ENCODE measurements at regions not wholly inside any gene's neighbourhood (a gene's known extent, or its start where the extent isn't known, plus 50 kb on each side); places are given as distances from the start of the nearest gene placed in this dataset.

GRCh38 chr5:57601996-57602395 lies 119.4 kb upstream of the ACTBL2 start:
- Mint-ChIP-seq H3K4me3 (ENCODE audit: low read depth, unreplicated experiment) (no peak overlapping the region), H3K36me3 (ENCODE audit: insufficient read depth, unreplicated experiment) (no peaks in the 10 kb centered on the region), H3K4me1 (ENCODE audit: low read depth, unreplicated experiment) (peaks cover 9% of the 10 kb centered on the region), H3K27me3 (ENCODE audit: unreplicated experiment) (no peaks in the 10 kb centered on the region), H3K27ac (ENCODE audit: unreplicated experiment) (no peak overlapping the region), H3K9me3 (ENCODE audit: low read depth, unreplicated experiment) (no peaks in the 10 kb centered on the region)
- no peak for TF ChIP-seq CTCF (IDR thresholded peaks at IDR 0.05; ENCODE audit: unreplicated experiment)
- BruUV-seq (replicated peaks): no TSS peak
- CTCF ChIA-PET: interaction anchor here (0.7 kb wide), 1 partner anchor 1006 kb away, joined by 3 read pairs; no protein-coding TSS in a partner anchor
- intact Hi-C loops (cut with micrococcal nuclease; ENCODE audit: unreplicated experiment): no loop called here
- DNase-seq: no peak

GRCh38 chr5:57600321-57600720 lies 117.7 kb upstream of the ACTBL2 start:
- TF ChIP-seq CTCF (IDR thresholded peaks at IDR 0.05; ENCODE audit: unreplicated experiment): no peak
- Mint-ChIP-seq H3K27me3 (ENCODE audit: unreplicated experiment) (no peaks in the 10 kb centered on the region), H3K4me1 (ENCODE audit: low read depth, unreplicated experiment) (peaks cover 9% of the 10 kb centered on the region), H3K9me3 (ENCODE audit: low read depth, unreplicated experiment) (no peaks in the 10 kb centered on the region), H3K4me3 (ENCODE audit: low read depth, unreplicated experiment) (no peak overlapping the region), H3K27ac (ENCODE audit: unreplicated experiment) (no peak overlapping the region), H3K36me3 (ENCODE audit: insufficient read depth, unreplicated experiment) (no peaks in the 10 kb centered on the region)
- CTCF ChIA-PET: no interaction called here
- no peak for DNase-seq
- BruUV-seq (replicated peaks): no TSS peak
- intact Hi-C loops (cut with micrococcal nuclease; ENCODE audit: unreplicated experiment): no loop called here

GRCh38 chr5:57598756-57599155 lies 116.1 kb upstream of the ACTBL2 start:
- Mint-ChIP-seq H3K27me3 (ENCODE audit: unreplicated experiment) (no peaks in the 10 kb centered on the region), H3K9me3 (ENCODE audit: low read depth, unreplicated experiment) (no peaks in the 10 kb centered on the region), H3K4me1 (ENCODE audit: low read depth, unreplicated experiment) (peaks cover 9% of the 10 kb centered on the region), H3K4me3 (ENCODE audit: low read depth, unreplicated experiment) (no peak overlapping the region), H3K36me3 (ENCODE audit: insufficient read depth, unreplicated experiment) (no peaks in the 10 kb centered on the region), H3K27ac (ENCODE audit: unreplicated experiment) (peak overlapping the region; percentile 0)
- BruUV-seq (replicated peaks): no TSS peak
- CTCF ChIA-PET: no interaction called here
- no peak for TF ChIP-seq CTCF (IDR thresholded peaks at IDR 0.05; ENCODE audit: unreplicated experiment)
- intact Hi-C loops (cut with micrococcal nuclease; ENCODE audit: unreplicated experiment): no loop called here
- peak; percentile 4 for DNase-seq

- no peak for DNase-seq
- CTCF ChIA-PET: no interaction called here
- no TSS peak for BruUV-seq (replicated peaks)
- H3K27me3 Mint-ChIP-seq (ENCODE audit: unreplicated experiment): no peaks in the 10 kb centered on the region
- no peak overlapping the region for H3K4me3 Mint-ChIP-seq (ENCODE audit: low read depth, unreplicated experiment)
- H3K36me3 Mint-ChIP-seq (ENCODE audit: insufficient read depth, unreplicated experiment): no peaks in the 10 kb centered on the region
- intact Hi-C loops (cut with micrococcal nuclease; ENCODE audit: unreplicated experiment): no loop called here
- H3K27ac Mint-ChIP-seq (ENCODE audit: unreplicated experiment): no peak overlapping the region
- peaks cover 9% of the 10 kb centered on the region for H3K4me1 Mint-ChIP-seq (ENCODE audit: low read depth, unreplicated experiment)
- no peak for TF ChIP-seq CTCF (IDR thresholded peaks at IDR 0.05; ENCODE audit: unreplicated experiment)
- no peaks in the 10 kb centered on the region for H3K9me3 Mint-ChIP-seq (ENCODE audit: low read depth, unreplicated experiment)
These were observed 115.5 kb upstream of the ACTBL2 start for GRCh38 chr5:57598097-57598496.
